Activated naive CD8-positive, alpha-beta T cell treated with anti-CD3 and anti-CD28 coated beads for 36 hours (primary cell): ENCODE measurements at regions not wholly inside any gene's neighbourhood (a gene's known extent, or its start where the extent isn't known, plus 50 kb on each side); places are given as distances from the start of the nearest gene placed in this dataset.
"Not testable (repeated sequence)": the region's sequence is repeated elsewhere in the genome, so short reads cannot be mapped to it uniquely, and the experiment has no call there.

ENCODE experiments used
- DNase-seq: peaks from one replicate; pipeline ENCODE4 v3.0.0; 2021
- H3K27ac Mint-ChIP-seq: one replicate; pipeline ENCODE4 v1.8.0; 2022; ENCODE audit warnings: mild to moderate bottlenecking, moderate library complexity, mixed read lengths
- H3K27me3 Mint-ChIP-seq: one replicate; pipeline ENCODE4 v1.8.0; 2022; ENCODE audit warnings: mild to moderate bottlenecking, mixed read lengths
- H3K36me3 Mint-ChIP-seq: one replicate; pipeline ENCODE4 v1.8.0; 2021; ENCODE audit warnings: mild to moderate bottlenecking, mixed read lengths
- H3K4me1 Mint-ChIP-seq: one replicate; pipeline ENCODE4 v1.8.0; 2021; ENCODE audit warnings: mixed read lengths
- H3K4me3 Mint-ChIP-seq: one replicate; pipeline ENCODE4 v1.8.0; 2022; ENCODE audit warnings: mild to moderate bottlenecking, moderate library complexity, mixed read lengths
- H3K9me3 Mint-ChIP-seq: one replicate; pipeline ENCODE4 v1.8.0; 2022; ENCODE audit warnings: mixed read lengths

DNA sequence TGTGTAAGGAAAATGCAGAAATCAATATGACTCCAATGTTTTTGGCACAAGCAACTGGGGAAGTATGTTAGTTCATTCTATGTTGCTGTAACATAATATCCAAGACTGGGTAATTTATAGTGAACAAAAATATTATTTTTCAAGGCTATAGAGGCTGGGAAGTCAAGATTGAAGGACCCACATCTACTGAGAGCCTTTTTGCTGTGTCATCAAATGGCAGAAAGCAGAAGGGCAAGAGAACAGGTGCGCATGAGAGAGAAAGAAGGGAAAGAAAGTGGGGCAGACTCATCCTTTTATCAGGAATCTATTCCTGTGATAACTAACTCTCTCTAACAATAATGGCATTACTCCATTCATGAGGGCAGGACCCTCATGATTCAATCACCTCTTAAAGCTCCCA, 237.2 kb downstream of the FAT4 start:
- no peaks in the 10 kb centered on the region for H3K36me3 Mint-ChIP-seq
- no peak overlapping the region for H3K4me3 Mint-ChIP-seq
- no peak for DNase-seq
- no peaks in the 10 kb centered on the region for H3K27me3 Mint-ChIP-seq
- no peaks in the 10 kb centered on the region for H3K4me1 Mint-ChIP-seq
- H3K9me3 Mint-ChIP-seq = peaks cover 4% of the 10 kb centered on the region
- H3K27ac Mint-ChIP-seq = no peak overlapping the region

DNA sequence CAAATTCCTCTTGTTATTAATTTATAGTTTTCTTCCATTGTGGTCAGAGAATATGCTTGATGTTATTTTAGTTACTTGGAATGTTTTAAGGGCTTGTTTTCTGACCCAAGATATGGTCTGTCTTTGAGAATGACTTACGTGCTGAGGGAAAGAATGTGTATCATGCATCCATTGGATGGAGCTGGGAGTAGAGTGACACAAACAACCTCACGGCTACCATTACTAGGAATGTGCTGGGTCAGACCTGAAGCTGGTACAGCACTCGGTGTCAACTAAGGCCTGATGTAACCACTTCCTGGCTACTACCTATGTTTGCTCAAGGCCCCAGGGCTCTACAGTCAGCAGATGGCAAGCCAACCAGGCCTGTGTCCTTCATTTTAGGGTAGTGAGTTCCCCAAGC, 257.8 kb downstream of the FAT4 start:
- no peak overlapping the region for H3K27ac Mint-ChIP-seq
- H3K4me3 Mint-ChIP-seq = no peak overlapping the region
- H3K27me3 Mint-ChIP-seq = no peaks in the 10 kb centered on the region
- DNase-seq = no peak
- H3K36me3 Mint-ChIP-seq = no peaks in the 10 kb centered on the region
- peaks cover 2% of the 10 kb centered on the region for H3K9me3 Mint-ChIP-seq
- H3K4me1 Mint-ChIP-seq = no peaks in the 10 kb centered on the region

- Mint-ChIP-seq H3K36me3 (no peaks in the 10 kb centered on the region), H3K27ac (no peak overlapping the region), H3K4me1 (no peaks in the 10 kb centered on the region)
Measured at GRCh38 chr4:125573368-125573767, 258.6 kb downstream of the FAT4 start.

DNA sequence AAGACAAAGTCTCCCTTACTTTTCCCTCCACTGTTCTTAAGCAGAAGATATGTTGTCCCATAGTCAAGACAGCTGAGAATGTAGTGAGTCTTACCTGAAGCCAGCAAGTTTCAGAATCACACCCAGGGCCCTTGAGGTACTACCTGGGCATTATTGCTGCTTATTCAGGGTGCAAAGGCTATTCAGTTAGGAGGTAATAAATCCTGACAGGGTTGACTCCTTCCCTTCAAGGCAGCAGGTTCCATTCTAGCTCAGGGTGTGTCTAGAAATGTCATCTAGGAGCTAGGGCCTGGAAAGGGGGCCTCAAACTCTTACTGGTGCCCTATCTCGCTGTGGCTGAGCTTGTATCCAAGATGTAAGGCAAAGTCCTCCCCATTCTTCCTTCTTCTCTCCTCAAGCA, 259.0 kb downstream of the FAT4 start:
- no peaks in the 10 kb centered on the region for H3K27me3 Mint-ChIP-seq
- no peak overlapping the region for H3K27ac Mint-ChIP-seq
- peaks cover 2% of the 10 kb centered on the region for H3K9me3 Mint-ChIP-seq
- no peak overlapping the region for H3K4me3 Mint-ChIP-seq
- no peak for DNase-seq
- no peaks in the 10 kb centered on the region for H3K36me3 Mint-ChIP-seq
- H3K4me1 Mint-ChIP-seq = no peaks in the 10 kb centered on the region

More at GRCh38 chr4:125573368-125573767, 258.6 kb downstream of the FAT4 start:
- DNase-seq = no peak
- Mint-ChIP-seq H3K4me3 (no peak overlapping the region), H3K27me3 (no peaks in the 10 kb centered on the region), H3K9me3 (peaks cover 2% of the 10 kb centered on the region)

GRCh38 chr4:125582302-125582701, 267.5 kb downstream of the FAT4 start:
- H3K27ac Mint-ChIP-seq = no peak overlapping the region
- H3K27me3 Mint-ChIP-seq = no peaks in the 10 kb centered on the region
- no peaks in the 10 kb centered on the region for H3K4me1 Mint-ChIP-seq
- H3K36me3 Mint-ChIP-seq = no peaks in the 10 kb centered on the region
- H3K4me3 Mint-ChIP-seq = no peak overlapping the region
- no peaks in the 10 kb centered on the region for H3K9me3 Mint-ChIP-seq
- DNase-seq = no peak

DNA sequence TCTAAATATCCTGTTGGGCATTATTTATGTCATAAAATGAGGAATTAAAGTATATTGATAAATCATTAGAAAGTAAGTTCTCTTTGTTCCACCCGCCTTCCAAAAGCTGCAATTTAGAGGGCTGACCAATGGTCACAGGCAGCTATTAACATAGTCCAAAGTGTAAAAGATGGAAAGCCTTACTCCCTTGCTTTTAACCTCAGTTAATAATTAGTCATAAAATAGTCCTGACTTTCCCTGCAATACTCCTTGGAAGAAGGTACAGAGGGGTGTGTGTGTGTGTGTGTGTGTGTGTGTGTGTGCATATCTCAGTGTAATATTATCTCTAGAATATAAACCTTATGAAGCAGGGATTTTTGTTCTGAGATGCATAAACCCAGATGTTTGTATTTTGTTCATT, 275.4 kb downstream of the FAT4 start:
- Mint-ChIP-seq H3K4me3 (no peak overlapping the region), H3K36me3 (no peaks in the 10 kb centered on the region), H3K9me3 (no peaks in the 10 kb centered on the region), H3K4me1 (no peaks in the 10 kb centered on the region), H3K27me3 (no peaks in the 10 kb centered on the region), H3K27ac (no peak overlapping the region)
- DNase-seq = no peak

DNA sequence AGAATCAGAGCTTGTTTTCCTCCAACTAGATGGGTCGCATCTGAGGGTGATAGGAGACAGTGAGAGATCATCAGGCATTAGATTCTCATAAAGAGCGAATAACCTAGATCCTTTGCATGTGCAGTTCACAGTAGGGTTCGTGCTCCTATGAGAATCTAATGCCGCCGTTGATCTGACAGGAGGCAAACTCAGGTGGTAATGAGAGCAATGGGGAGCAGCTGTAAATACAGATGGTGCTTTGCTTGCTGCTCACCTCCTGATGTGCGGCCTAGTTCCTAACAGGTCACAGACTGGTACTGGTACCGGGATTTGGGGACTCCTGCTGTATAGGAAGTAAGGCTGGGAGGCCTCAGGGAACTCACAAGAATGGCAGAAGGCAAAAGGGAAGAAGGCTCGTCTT, 276.5 kb downstream of the FAT4 start:
- H3K36me3 Mint-ChIP-seq = no peaks in the 10 kb centered on the region
- H3K27ac Mint-ChIP-seq = no peak overlapping the region
- DNase-seq = no peak
- no peaks in the 10 kb centered on the region for H3K9me3 Mint-ChIP-seq
- H3K27me3 Mint-ChIP-seq = no peaks in the 10 kb centered on the region
- H3K4me1 Mint-ChIP-seq = no peaks in the 10 kb centered on the region
- no peak overlapping the region for H3K4me3 Mint-ChIP-seq

DNA sequence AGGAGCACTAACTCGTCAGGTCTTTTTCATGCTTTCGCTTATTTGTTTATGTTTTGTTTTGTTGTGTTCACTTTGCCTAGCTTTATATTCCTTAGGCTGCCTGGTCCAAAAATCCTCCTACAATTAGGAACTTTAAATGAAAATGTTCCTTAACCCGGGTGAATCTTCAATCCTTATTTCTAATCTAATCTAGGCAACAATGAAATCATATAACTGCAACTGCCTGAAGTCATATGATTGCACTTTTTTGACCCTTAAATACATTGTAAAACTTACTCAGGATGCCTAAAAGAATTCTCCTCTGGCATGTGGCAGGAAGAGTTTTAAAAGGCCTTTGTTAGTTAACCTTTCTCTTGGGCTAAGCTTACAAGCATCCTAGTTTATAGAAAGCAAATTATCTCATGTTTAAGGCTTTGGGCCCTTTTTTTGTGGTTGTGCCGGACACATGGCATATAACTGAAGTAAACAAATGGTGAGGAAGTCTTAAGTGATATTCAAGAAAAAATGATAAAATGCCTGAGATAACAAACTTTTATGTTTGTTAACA, 279.4 kb downstream of the FAT4 start:
- Mint-ChIP-seq H3K4me1 (no peaks in the 10 kb centered on the region), H3K27me3 (no peaks in the 10 kb centered on the region), H3K4me3 (no peak overlapping the region), H3K9me3 (no peaks in the 10 kb centered on the region), H3K27ac (no peak overlapping the region), H3K36me3 (no peaks in the 10 kb centered on the region)
- no peak for DNase-seq

GRCh38 chr4:125605926-125606325, 291.2 kb downstream of the FAT4 start:
- H3K4me1 Mint-ChIP-seq, H3K9me3 Mint-ChIP-seq, H3K27ac Mint-ChIP-seq, H3K27me3 Mint-ChIP-seq, H3K4me3 Mint-ChIP-seq, DNase-seq, H3K36me3 Mint-ChIP-seq: not testable (repeated sequence)

GRCh38 chr4:125620066-125620860, 305.5 kb downstream of the FAT4 start:
- Mint-ChIP-seq H3K4me1 (no peaks in the 10 kb centered on the region), H3K4me3 (no peak overlapping the region), H3K9me3 (no peaks in the 10 kb centered on the region), H3K27me3 (no peaks in the 10 kb centered on the region), H3K27ac (no peak overlapping the region), H3K36me3 (no peaks in the 10 kb centered on the region)
- DNase-seq = no peak

- Mint-ChIP-seq H3K4me3 (no peak overlapping the region), H3K27ac (no peak overlapping the region)
- DNase-seq = no peak
Measured at GRCh38 chr4:125624951-125625350, 310.2 kb downstream of the FAT4 start.

DNA sequence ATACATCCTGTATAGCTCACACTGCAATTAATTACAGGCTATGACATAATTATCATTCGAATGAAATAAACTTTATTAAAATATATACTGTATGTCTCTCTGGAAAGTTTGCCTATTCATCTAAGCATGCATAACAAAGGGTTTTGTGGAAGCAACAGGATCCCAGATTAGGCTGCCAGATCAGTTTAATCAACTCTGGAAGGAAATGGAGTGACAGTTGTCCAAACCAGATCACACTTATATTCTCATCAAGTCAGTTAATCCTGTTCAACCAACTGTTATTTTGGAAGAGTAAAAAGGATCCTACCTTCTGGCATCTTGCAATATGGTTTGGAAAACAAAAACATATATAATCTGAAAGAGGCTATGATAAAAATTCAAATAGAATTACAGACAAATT, 312.2 kb downstream of the FAT4 start:
- Mint-ChIP-seq H3K27ac (no peak overlapping the region), H3K36me3 (no peaks in the 10 kb centered on the region), H3K9me3 (no peaks in the 10 kb centered on the region), H3K4me1 (no peaks in the 10 kb centered on the region), H3K4me3 (no peak overlapping the region), H3K27me3 (no peaks in the 10 kb centered on the region)
- DNase-seq = no peak

More at GRCh38 chr4:125624951-125625350, 310.2 kb downstream of the FAT4 start:
- H3K4me1 Mint-ChIP-seq = no peaks in the 10 kb centered on the region
- H3K27me3 Mint-ChIP-seq = no peaks in the 10 kb centered on the region
- no peaks in the 10 kb centered on the region for H3K9me3 Mint-ChIP-seq
- H3K36me3 Mint-ChIP-seq = no peaks in the 10 kb centered on the region

DNA sequence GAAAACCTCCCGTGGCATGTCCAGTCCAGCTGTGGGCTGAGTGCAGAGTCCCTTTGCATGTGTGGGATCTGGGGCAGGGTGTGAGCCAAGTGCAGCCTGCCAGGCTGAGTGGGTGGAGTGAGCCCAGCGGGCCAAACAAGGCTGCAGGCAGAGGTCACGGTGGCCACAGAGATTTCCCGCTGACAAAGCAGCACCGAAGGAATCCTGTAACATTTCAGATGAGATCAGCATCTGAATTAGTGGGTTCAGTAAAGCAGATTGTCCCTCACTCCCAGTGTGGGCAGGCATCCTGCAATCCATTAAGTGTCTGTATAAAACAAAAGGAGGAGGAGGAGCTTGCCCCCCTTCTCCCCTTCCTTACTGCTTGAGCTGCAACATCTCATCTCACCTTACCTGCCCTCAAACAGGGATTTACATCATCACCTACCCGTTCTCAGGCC, 324.4 kb downstream of the FAT4 start:
- H3K4me3 Mint-ChIP-seq = no peak overlapping the region
- H3K36me3 Mint-ChIP-seq = no peaks in the 10 kb centered on the region
- DNase-seq = no peak
- no peaks in the 10 kb centered on the region for H3K4me1 Mint-ChIP-seq
- H3K9me3 Mint-ChIP-seq = no peaks in the 10 kb centered on the region
- H3K27me3 Mint-ChIP-seq = no peaks in the 10 kb centered on the region
- H3K27ac Mint-ChIP-seq = no peak overlapping the region

- H3K4me3 Mint-ChIP-seq = no peak overlapping the region
- H3K27ac Mint-ChIP-seq = no peak overlapping the region
- DNase-seq = no peak
- no peaks in the 10 kb centered on the region for H3K27me3 Mint-ChIP-seq
- no peaks in the 10 kb centered on the region for H3K4me1 Mint-ChIP-seq
- H3K36me3 Mint-ChIP-seq = no peaks in the 10 kb centered on the region
- H3K9me3 Mint-ChIP-seq = no peaks in the 10 kb centered on the region
Measured at GRCh38 chr4:125641611-125642010, 326.9 kb downstream of the FAT4 start.

DNA sequence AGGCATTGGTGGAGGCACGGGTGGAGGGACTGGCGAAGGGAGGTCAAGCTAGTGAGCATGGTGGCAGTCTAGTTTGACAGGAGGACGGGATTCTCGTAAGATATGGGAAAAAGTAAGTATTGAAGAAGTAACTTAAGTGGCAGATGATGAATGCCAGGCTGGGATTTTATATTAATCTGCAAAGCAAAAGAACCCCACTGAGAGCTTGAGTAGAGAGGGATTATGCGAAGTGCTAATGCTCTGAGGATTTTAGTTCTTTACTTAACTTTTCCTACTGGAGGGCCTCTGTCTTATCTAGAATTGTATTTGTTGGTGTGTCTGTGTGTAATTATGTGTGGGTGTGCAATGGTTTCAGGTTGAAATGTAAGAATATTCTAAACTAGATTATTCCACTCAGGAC, 327.9 kb downstream of the FAT4 start:
- H3K27me3 Mint-ChIP-seq = no peaks in the 10 kb centered on the region
- H3K9me3 Mint-ChIP-seq = no peaks in the 10 kb centered on the region
- no peak overlapping the region for H3K4me3 Mint-ChIP-seq
- H3K4me1 Mint-ChIP-seq = no peaks in the 10 kb centered on the region
- H3K27ac Mint-ChIP-seq = no peak overlapping the region
- no peaks in the 10 kb centered on the region for H3K36me3 Mint-ChIP-seq
- DNase-seq = no peak

- no peaks in the 10 kb centered on the region for H3K4me1 Mint-ChIP-seq
- no peaks in the 10 kb centered on the region for H3K27me3 Mint-ChIP-seq
- H3K36me3 Mint-ChIP-seq = no peaks in the 10 kb centered on the region
- H3K27ac Mint-ChIP-seq = no peak overlapping the region
- H3K9me3 Mint-ChIP-seq = no peaks in the 10 kb centered on the region
- DNase-seq = no peak
- no peak overlapping the region for H3K4me3 Mint-ChIP-seq
Measured at GRCh38 chr4:125649452-125649851, 334.7 kb downstream of the FAT4 start.
